Spleen (tissue), 11 donors: ENCODE measurements at regions not wholly inside any gene's neighbourhood (a gene's known extent, or its start where the extent isn't known, plus 50 kb on each side); places are given as distances from the start of the nearest gene placed in this dataset.

ENCODE experiments used
- DNase-seq: peaks from one replicate; pipeline ENCODE4 v3.0.0-alpha.2; 2020
- H3K27ac ChIP-seq, 8 donors: fragments of 200-600 bp; sonication (generic) in 7 of 8; 1 replicate in 4 of 8; 2 replicates in 4 of 8; pipeline versions ENCODE4 v1.5.0 to v1.8.0; 2016 to 2021; ENCODE audit warnings: inconsistent platforms in 4 of 8, mild to moderate bottlenecking in 4 of 8, moderate library complexity in 1 of 8
- H3K27me3 ChIP-seq, 7 donors: fragments of 200-600 bp; sonication (generic) in 6 of 7; replicated peaks in 1 of 7; 1 replicate in 4 of 7; 2 replicates in 3 of 7; pipeline versions ENCODE4 v1.5.0 to v1.8.0; 2016 to 2021; ENCODE audit warnings: inconsistent platforms in 3 of 7, mild to moderate bottlenecking in 1 of 7
- H3K36me3 ChIP-seq, 6 donors: fragments of 200-600 bp; sonication (generic) in 5 of 6; 1 replicate in 4 of 6; 2 replicates in 2 of 6; pipeline versions ENCODE4 v1.5.0 to v1.8.0; 2016 to 2021; ENCODE audit warnings: inconsistent platforms in 2 of 6
- H3K4me1 ChIP-seq, 6 donors: fragments of 200-600 bp; sonication (generic) in 5 of 6; 1 replicate in 3 of 6; 2 replicates in 3 of 6; pipeline versions ENCODE4 v1.5.0 to v1.8.0; 2016 to 2021; ENCODE audit warnings: inconsistent platforms in 3 of 6
- H3K4me3 ChIP-seq, 8 donors: fragments of 200-600 bp; sonication (generic) in 7 of 8; 1 replicate in 4 of 8; 2 replicates in 4 of 8; pipeline versions ENCODE4 v1.5.0 to v1.8.0; 2016 to 2021; ENCODE audit warnings: inconsistent platforms in 4 of 8, mild to moderate bottlenecking in 4 of 8, moderate library complexity in 2 of 8
- H3K9me3 ChIP-seq, 8 donors: fragments of 200-600 bp; sonication (generic) in 7 of 8; 1 replicate in 4 of 8; 2 replicates in 4 of 8; pipeline versions ENCODE4 v1.5.0 to v1.8.0; 2016 to 2021; ENCODE audit warnings: inconsistent platforms in 4 of 8
- CTCF ChIP-seq, 11 experiments: fragments of 200-600 bp in 7 of 11; fragments of 450-650 bp in 4 of 11; sonication (generic) in 4 of 11; IDR thresholded peaks in 8 of 11; conservative IDR thresholded peaks in 3 of 11; 1 replicate in 7 of 11; 2 replicates in 4 of 11; pipeline versions ENCODE4 v1.4.0 to v1.8.0; 2016 to 2021; ENCODE audit warnings: antibody characterized with exemption in 11 of 11, inconsistent platforms in 4 of 11, mild to moderate bottlenecking in 1 of 11
- POLR2A ChIP-seq, 3 donors: fragments of 450-650 bp; IDR thresholded peaks; one replicate each; pipeline ENCODE4 v1.5.1; 2017; ENCODE audit warnings: antibody characterized with exemption in 3 of 3, mild to moderate bottlenecking in 1 of 3
- POLR2AphosphoS5 ChIP-seq, 3 donors: sonication (generic); formaldehyde crosslinking; IDR thresholded peaks; one replicate each; pipeline ENCODE4 v1.5.1; 2017; ENCODE audit warnings: antibody characterized with exemption in 3 of 3
- WGBS, 5 donors: extraction: QIAGEN DNeasy Blood & Tissue Kit in 3 of 5; methylation state at CpG; one replicate each; pipeline versions ENCODE4 v1.1.5 to v1.1.7; 2013 to 2018; 5-methylcytosine and 5-hydroxymethylcytosine counted together
- intact Hi-C: fragments of 100-400 bp; cut with DNase I; formaldehyde crosslinking; loops from one replicate; pipeline ENCODE4 v1.15.0; 2023; ENCODE audit warnings: low total_unique reads
- donor health status: healthy with polysubstance abuse.
- donor health status: DM: no; HTN: no; CAD: no; lungs with moderate emphysema.
- donor health status: DM: no; HTN: no; CAD: no.
- donor health status: Bipolar disorder and iron deficiency.
- donor health status: healthy.
- donor health status: DM: no; HTN: no; CAD: no.
- donor health status: DM: yes; HTN: yes; CAD: no.

- DNase-seq: no peak
- Histone ChIP-seq H3K27me3 (no peaks in the 10 kb centered on the region), H3K36me3 (no peaks in the 10 kb centered on the region), H3K9me3 (no peaks in the 10 kb centered on the region), H3K4me3 (no peak overlapping the region), H3K4me1 (no peaks in the 10 kb centered on the region), H3K27ac (no peak overlapping the region)
- 93 to 98% (median 96%) methylated on average over 2 of the region's 2 CpGs for WGBS, 5 donors
- no peak for TF ChIP-seq CTCF (IDR thresholded peaks at IDR 0.05 in 8 of 11, conservative IDR thresholded peaks at IDR 0.05 in 3 of 11)
- no peak for TF ChIP-seq POLR2A (IDR thresholded peaks at IDR 0.05)
- TF ChIP-seq POLR2AphosphoS5 (IDR thresholded peaks at IDR 0.05): no peak
- intact Hi-C loops: no loop called here
Measured at GRCh38 chr13:90675129-90675528, 672.4 kb upstream of the MIR17HG start.

GRCh38 chr13:90680826-90681225 is 666.7 kb upstream of the MIR17HG start:
- H3K27me3 ChIP-seq: no peaks in the 10 kb centered on the region
- H3K4me3 ChIP-seq: no peak overlapping the region
- no peak for TF ChIP-seq CTCF (IDR thresholded peaks at IDR 0.05 in 8 of 11, conservative IDR thresholded peaks at IDR 0.05 in 3 of 11)
- TF ChIP-seq POLR2A (IDR thresholded peaks at IDR 0.05): no peak
- TF ChIP-seq POLR2AphosphoS5 (IDR thresholded peaks at IDR 0.05): no peak
- 62 to 78% (median 64%) methylated on average over 3 of the region's 3 CpGs for WGBS, 5 donors
- no peaks in the 10 kb centered on the region for H3K4me1 ChIP-seq
- H3K9me3 ChIP-seq: peaks cover 0 to 3% (median 0%) of the 10 kb centered on the region in 8 donors
- H3K27ac ChIP-seq: no peak overlapping the region
- H3K36me3 ChIP-seq: no peaks in the 10 kb centered on the region
- DNase-seq: no peak
- intact Hi-C loops: no loop called here

GRCh38 chr13:90683711-90684131 is 663.8 kb upstream of the MIR17HG start:
- no peak for DNase-seq
- no peak for TF ChIP-seq POLR2AphosphoS5 (IDR thresholded peaks at IDR 0.05)
- TF ChIP-seq POLR2A (IDR thresholded peaks at IDR 0.05): no peak
- TF ChIP-seq CTCF (IDR thresholded peaks at IDR 0.05 in 8 of 11, conservative IDR thresholded peaks at IDR 0.05 in 3 of 11): no peak

GRCh38 chr13:90686442-90686841 is 661.0 kb upstream of the MIR17HG start:
- Histone ChIP-seq H3K36me3 (no peaks in the 10 kb centered on the region), H3K4me3 (no peak overlapping the region), H3K27me3 (no peaks in the 10 kb centered on the region), H3K9me3 (peaks cover 0 to 3% (median 0%) of the 10 kb centered on the region in 8 donors), H3K4me1 (no peaks in the 10 kb centered on the region), H3K27ac (no peak overlapping the region)
- no peak for TF ChIP-seq CTCF (IDR thresholded peaks at IDR 0.05 in 8 of 11, conservative IDR thresholded peaks at IDR 0.05 in 3 of 11)
- TF ChIP-seq POLR2AphosphoS5 (IDR thresholded peaks at IDR 0.05): no peak
- no peak for TF ChIP-seq POLR2A (IDR thresholded peaks at IDR 0.05)
- DNase-seq: no peak
- WGBS, 5 donors: 74 to 93% (median 85%) methylated on average over 3 of the region's 3 CpGs
- intact Hi-C loops: no loop called here

More at GRCh38 chr13:90683711-90684131, 663.8 kb upstream of the MIR17HG start:
- Histone ChIP-seq H3K4me3 (no peak overlapping the region), H3K36me3 (no peaks in the 10 kb centered on the region), H3K9me3 (peaks cover 0 to 3% (median 0%) of the 10 kb centered on the region in 8 donors), H3K27ac (no peak overlapping the region), H3K4me1 (no peaks in the 10 kb centered on the region), H3K27me3 (no peaks in the 10 kb centered on the region)
- WGBS, 5 donors: 58 to 81% (median 73%) methylated on average over 6 of the region's 6 CpGs
- intact Hi-C loops: no loop called here
